K562 (cell line): ENCODE measurements at regions not wholly inside any gene's neighbourhood (a gene's known extent, or its start where the extent isn't known, plus 50 kb on each side); places are given as distances from the start of the nearest gene placed in this dataset.

Experiments
- CAMTA2 ChIP-seq: fragments of 250-450 bp; sonication (Bioruptor Pico); conservative IDR thresholded peaks from 2 replicates; pipeline ENCODE4 v1.5.1; 2022
- CHD1 ChIP-seq: fragments of 200-600 bp; sonication (generic); IDR thresholded peaks from one replicate; pipeline ENCODE4 v1.6.1; 2012; ENCODE audit warnings: mild to moderate bottlenecking, moderate library complexity, low read length, inconsistent platforms
- EP300 ChIP-seq: IDR thresholded peaks from 2 replicates; pipeline ENCODE4 v1.6.1; 2012; ENCODE audit warnings: low read length, improper control_type of control experiment
- TARDBP ChIP-seq: fragments of 450-650 bp; IDR thresholded peaks from 2 replicates; pipeline ENCODE4 v1.6.1; 2016
- TF ChIP-seq, protein P1 (sequence below): fragments of 450-650 bp; conservative IDR thresholded peaks from 2 replicates; pipeline ENCODE4 v1.6.1; 2016; ENCODE audit warnings: missing genetic modification characterization, low read depth, mild to moderate bottlenecking, control low read depth, missing compliant biosample characterization

DNA sequence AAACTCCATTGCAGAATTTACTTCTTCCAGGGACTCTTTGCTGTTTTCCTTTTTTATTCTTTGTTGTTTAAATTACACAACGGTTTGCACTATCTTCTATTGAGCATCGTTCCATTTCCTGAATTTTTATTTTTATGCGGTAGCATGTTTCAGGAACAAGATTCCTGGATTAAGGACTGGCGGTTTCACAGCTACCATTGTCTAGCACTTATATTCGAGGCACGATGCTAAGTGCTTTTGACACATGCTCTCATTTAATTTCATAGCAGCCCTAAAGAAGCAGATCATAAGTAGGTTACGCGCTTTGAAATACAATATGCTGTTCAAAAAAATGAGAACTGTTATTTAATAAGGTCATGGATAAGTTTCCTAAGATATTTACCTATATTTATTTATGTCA, 354.4 kb downstream of the ARL6IP6 start:
- TF ChIP-seq CAMTA2 (CRISPR knock-in tag) (no peak), TARDBP (no peak), CHD1 (no peak), EP300 (no peak)
- TF ChIP-seq, protein P1, sequence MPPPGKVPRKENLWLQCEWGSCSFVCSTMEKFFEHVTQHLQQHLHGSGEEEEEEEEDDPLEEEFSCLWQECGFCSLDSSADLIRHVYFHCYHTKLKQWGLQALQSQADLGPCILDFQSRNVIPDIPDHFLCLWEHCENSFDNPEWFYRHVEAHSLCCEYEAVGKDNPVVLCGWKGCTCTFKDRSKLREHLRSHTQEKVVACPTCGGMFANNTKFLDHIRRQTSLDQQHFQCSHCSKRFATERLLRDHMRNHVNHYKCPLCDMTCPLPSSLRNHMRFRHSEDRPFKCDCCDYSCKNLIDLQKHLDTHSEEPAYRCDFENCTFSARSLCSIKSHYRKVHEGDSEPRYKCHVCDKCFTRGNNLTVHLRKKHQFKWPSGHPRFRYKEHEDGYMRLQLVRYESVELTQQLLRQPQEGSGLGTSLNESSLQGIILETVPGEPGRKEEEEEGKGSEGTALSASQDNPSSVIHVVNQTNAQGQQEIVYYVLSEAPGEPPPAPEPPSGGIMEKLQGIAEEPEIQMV (tag): no peak
